Spleen (tissue), 7 donors: ENCODE measurements at regions not wholly inside any gene's neighbourhood (a gene's known extent, or its start where the extent isn't known, plus 50 kb on each side); places are given as distances from the start of the nearest gene placed in this dataset.
"Not testable (repeated sequence)": the region's sequence is repeated elsewhere in the genome, so short reads cannot be mapped to it uniquely, and the experiment has no call there.

Source experiments
- CTCF ChIP-seq, 11 experiments: fragments of 200-600 bp in 7 of 11; fragments of 450-650 bp in 4 of 11; sonication (generic) in 4 of 11; IDR thresholded peaks in 8 of 11; conservative IDR thresholded peaks in 3 of 11; 1 replicate in 7 of 11; 2 replicates in 4 of 11; pipeline versions ENCODE4 v1.4.0 to v1.8.0; 2016 to 2021; ENCODE audit warnings: antibody characterized with exemption in 11 of 11, inconsistent platforms in 4 of 11, mild to moderate bottlenecking in 1 of 11
- POLR2A ChIP-seq, 3 donors: fragments of 450-650 bp; IDR thresholded peaks; one replicate each; pipeline ENCODE4 v1.5.1; 2017; ENCODE audit warnings: antibody characterized with exemption in 3 of 3, mild to moderate bottlenecking in 1 of 3
- donor health status: DM: no; HTN: no; CAD: no; lungs with moderate emphysema.
- donor health status: DM: no; HTN: no; CAD: no.
- donor health status: DM: no; HTN: no; CAD: no.

GRCh38 chr9:106501210-106501609 lies 361.8 kb upstream of the ZNF462 start:
- not testable (repeated sequence) for TF ChIP-seq CTCF (IDR thresholded peaks at IDR 0.05 in 8 of 11, conservative IDR thresholded peaks at IDR 0.05 in 3 of 11); POLR2A (IDR thresholded peaks at IDR 0.05)
